ENCODE measurements at regions not wholly inside any gene's neighbourhood (a gene's known extent, or its start where the extent isn't known, plus 50 kb on each side); places are given as distances from the start of the nearest gene placed in this dataset.

DNA sequence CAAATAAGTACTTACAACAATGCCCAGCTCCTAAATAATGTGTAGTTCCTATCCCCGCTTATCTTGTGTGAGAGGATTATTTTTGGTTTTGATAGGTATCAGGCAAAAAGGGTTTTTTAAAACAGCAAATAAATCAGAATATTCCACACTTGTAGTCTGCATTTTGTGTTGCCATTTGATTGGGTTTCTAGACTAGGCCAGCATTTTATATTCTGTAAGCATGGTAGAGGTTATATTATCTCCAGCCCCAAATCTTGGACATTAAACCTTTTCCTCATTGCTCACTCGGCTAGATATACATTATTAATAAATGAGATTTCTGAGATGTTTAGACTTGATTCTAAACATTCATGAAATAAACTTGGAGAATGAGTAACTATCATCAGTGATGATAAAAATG is 165.7 kb upstream of the C1orf21 start:
- DNase-seq: no peak

DNA sequence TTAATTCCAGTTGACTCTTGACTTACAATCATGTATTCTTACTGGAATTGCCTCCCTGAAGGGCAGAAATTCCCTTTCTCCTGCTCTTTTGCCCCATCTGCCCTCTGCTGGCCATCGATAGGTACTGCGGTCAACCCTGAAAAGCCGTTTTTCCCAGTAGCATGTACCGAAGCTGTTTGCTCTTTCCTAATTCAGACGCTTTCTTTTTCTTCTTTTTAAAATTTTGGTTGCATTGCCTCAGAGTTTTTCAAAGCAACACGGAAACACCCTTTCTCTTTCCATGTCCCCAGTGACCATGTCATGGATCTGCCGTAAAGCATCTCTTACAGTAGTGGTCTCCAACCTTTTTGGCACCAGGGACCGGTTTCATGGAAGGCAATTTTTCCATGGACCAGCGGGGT is 164.2 kb upstream of the C1orf21 start:
- DNase-seq: peak in 1 of 2 experiments; percentile 28

DNA sequence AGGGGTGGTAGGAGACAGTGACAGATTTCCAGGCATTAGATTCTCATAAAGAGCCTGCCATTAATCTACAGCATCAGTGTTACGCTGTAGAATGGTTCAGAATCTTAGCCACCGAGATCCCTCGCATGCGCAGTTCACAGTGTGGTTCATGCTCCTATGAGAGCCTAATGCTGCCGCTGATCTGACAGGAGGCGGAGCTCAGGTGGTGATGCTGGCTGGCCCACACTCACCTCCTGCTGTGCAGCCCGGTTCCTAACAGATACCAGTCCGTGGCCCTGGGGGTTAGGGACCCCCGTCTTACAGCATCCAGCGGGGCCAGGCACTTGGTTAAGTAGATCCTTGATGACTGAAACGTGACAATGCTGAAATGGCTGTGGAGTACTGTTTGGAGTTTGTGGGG is 163.6 kb upstream of the C1orf21 start:
- no peak for DNase-seq

DNA sequence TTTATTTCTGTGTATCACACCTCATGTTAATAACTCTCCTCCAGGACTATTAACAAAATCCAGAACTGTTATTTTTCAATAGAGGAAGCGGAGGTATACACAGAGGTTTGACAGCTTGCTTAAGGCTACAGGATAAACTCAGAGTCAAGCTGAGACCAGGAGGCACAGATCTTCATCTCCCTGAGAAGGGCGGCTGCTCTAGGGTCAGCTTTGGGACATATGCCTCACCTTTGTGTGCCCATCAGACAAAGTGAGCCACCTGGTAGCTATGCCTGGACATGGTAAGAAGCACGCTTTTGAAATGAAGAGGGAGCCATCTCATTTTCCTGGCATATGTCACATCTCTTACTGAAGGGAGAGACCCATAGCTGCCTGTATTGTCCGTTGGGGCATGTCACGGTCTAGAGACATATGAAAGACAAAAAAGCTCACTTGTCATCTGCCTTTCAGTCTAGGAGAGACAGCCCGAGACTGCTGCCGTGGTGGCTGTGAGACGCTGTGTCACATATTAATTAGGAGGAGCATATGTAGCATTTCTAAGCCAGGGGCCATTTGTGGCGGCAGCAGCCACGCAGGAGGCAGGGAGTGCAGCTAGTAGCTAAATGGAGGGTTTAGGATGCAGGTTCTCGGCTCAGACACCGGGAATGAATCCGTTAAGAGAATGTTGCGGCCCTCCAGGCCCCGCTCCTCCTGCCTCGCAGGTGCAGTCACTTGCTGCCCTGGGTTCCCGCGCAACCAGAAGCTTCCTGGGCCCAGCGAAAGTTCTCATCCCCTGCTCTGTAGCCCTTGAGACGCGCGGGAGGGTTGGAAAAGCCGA is 161.3 kb upstream of the C1orf21 start:
- no peak for DNase-seq

DNA sequence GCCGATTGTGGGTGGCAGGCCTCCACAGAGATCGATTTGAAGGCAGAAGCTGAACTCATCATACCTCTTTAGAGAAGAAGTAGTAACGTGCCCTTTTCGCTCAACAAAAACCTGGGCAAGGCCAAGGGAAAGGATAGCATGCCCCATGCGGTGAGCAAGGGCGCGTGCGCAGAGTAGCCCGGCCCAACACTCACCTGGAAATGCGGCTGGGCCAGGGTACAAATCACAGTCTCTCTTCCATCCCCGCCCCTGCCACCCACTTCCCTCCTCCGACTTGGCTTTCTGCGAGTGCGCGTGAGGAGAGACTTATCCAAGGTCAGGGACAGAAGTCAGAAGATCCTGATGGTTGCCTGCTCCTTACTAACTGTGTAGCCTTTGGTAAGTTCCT is 160.7 kb upstream of the C1orf21 start:
- no peak for DNase-seq

DNA sequence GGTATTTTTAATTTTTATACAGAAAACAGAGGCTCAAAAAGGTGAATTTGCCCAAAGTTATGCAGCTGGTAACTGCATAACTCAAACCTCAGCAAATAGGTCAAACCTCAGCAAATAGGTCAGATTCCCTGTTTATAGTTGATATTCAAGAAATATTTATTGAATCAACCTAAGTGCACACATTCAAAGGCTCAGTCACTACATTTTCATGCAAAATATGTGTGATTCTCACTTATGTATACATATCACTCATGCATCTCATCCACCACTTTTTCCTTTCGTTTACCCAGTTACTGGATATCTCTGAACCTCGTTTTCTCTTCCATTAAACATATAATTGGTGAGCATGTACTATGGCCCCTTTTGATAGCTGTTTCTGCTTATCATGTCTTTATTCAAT is 158.3 kb upstream of the C1orf21 start:
- DNase-seq: no peak

DNA sequence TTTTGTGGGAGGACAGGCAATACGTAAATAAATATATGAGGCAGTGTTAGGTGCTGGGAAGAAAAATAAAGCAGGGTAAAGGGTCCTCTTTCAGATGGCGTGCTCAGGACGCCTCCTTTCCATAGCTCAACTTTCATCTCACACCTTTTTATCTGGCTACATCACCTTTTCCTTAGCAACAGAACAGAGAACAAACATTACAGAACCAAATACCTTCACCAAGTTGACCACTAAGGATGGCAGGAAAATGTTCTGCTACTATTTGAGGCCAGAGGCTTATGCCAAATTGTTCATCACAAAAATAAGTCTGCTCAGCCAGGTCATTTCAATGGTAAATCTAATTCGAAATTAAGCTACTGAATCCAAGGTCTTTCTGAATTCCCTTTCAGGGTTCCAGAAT is 149.2 kb upstream of the C1orf21 start:
- DNase-seq: no peak

DNA sequence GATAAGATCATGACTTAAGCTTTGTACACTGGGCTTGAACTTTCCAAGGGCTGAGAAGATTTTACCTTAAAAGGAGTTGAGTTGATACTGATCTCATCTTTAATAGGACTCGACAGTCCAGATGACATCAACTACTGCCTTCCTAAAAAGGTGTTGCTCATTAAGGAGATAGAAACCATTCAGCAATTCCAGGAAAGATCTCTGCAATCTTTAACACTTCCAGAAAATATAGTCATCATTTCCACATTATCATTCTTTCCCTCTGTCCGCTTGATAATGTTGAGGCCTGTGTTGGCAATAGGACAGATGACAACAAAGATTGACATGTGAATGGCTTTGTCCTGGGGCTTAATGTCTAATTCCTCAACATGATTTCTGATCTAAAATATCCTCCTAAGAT is 145.4 kb upstream of the C1orf21 start:
- DNase-seq: no peak

DNA sequence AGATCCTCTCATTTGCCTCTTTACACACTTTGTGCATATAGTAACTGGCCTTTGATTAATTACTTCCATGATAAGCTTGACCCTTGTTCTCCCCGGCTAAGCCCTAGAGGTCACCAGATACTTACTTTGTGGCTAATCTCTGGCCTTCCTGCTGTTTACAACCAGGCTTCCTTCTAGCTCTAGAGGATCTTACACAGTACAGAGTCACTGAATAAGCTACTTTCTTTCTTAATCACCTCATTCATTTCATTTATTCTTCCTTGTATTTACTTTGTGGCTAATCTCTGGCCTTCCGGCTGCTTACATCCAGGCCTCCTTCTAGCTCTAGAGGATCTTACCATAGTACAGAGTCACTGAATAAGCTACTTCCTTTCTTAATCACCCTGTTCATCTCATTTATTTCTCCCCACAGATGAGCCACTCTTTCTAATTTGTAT is 144.3 kb upstream of the C1orf21 start:
- no peak for DNase-seq

DNA sequence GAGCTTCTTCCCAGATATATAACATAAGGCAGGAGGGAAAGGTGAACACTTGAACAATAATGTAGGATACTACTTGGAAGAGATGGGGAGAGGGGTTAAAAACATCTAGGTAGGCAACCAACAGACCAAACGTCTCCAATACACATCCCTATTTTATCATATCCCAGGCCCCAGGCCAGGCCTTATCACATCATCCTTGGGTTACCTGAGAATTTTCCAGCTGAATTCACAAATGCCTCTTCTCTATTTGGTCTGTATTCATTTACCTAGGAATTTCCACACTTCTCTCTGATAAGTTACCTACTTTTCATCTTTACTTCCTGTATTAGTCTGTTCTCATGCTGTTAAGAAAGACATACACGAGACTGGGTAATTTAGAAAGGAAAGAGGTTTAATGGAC is 141.9 kb upstream of the C1orf21 start:
- DNase-seq: no peak

DNA sequence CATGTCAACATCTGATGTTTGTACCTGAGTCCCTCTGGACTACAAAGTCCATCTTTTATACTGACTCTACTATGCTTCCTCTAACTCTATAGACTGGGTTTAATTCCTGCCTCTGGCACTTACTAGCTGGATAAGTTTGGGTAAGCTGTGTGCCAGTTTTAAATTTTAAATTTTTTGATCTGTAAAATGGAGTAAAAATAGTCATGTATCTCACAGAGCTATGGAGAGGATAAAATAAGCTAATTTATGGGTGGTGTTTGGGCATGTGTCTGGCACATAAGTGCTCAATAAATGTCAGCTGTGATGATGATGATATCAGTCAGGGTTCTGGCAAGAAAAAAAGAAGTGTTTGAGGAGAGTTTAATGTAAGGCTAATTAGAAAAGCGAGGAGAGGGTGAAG is 139.2 kb upstream of the C1orf21 start:
- no peak for DNase-seq

DNA sequence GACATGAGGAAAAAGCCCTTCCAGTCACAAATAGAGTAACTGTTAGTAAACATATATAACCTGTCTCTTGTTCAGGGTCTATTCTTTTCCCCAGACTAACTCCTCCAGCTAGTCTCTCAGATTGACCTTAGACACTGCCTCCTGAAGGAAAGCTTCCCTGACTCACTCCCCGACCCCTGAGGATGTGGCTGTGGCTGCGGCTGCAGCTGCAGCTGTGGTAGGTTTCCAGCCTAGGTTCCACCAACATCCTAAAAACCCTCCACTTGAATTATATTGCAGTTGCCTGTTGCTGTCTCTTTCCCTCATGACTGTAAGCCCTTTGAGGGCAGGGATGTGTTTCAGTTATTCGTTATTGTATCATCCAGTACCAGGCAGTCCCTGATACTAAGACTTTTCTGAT is 132.9 kb upstream of the C1orf21 start:
- DNase-seq: no peak

DNA sequence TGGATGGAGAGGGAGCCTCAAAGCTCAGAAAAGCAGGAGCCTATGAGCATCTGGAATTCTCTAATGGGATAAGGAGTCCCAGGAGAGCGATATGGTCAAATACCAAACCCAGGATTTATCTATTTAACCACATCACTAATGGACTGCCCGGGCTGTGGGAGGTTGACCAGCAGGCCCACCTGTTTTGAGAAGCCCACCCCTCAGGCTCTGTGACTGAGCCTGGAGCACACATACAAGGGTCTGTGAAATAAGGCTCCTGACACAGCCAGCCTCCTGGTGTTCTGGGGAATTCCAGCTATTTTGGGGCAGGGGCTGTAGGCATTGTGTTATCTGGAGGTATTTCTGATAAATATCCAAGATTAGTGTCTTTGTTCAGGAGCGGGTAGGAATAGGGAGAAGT is 132.0 kb upstream of the C1orf21 start:
- no peak for DNase-seq

DNA sequence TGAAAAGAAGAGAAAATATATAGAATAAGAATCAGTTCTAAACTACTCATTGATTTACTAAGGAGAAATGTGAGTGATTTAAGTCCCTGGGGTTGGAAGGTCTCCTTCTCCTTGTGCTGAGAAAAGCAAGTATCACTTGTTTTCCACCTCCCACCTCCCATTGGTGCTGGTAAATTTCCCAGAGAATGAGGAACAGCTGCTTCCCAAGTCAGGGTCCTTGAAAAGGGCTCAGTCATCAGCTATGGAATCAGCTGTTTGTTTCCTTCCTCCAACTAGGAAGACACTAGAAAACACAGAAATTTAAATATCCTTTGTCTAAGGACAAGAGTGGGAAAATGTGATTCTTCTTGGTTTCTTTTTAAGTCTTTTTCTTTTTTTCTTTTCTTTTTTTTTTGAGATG is 131.3 kb upstream of the C1orf21 start:
- no peak for DNase-seq

DNA sequence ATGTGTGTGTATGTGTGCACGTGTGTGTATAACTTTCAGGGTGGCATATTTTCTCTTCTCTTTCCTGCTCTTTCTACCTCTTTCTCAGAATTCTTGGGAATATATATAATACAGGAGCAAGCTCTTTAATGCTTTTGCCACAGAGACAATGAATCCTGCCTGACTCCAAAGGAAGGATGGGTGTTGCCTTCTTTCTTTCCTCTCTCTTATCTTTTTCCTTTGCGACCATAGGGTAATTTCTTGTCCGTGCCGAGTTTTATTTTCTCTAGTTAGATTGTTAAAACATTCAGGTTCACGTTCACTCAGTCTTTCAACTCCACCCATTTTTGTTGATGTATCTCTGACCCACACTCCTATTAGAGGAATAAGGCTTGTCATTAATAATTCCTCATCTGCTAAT is 129.0 kb upstream of the C1orf21 start:
- DNase-seq: no peak

DNA sequence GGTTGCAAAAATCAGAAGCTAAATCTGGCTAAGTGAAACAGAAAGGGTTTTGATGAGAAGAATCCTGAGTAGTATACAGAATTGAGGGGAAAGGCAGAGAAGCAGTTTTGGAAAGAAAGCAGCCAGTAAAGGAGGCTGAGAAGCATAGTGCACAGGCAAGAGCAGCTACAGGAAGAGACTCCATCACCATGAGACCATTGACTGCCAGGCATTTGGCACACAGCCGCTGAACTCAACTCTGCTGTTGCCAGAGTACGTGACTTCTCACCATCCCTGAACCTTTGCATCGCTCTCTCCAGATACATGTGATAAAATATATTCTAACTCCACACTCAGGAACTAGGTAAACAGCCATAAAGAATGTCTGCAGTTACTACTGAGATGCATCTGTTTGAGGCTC is 128.3 kb upstream of the C1orf21 start:
- no peak for DNase-seq

DNA sequence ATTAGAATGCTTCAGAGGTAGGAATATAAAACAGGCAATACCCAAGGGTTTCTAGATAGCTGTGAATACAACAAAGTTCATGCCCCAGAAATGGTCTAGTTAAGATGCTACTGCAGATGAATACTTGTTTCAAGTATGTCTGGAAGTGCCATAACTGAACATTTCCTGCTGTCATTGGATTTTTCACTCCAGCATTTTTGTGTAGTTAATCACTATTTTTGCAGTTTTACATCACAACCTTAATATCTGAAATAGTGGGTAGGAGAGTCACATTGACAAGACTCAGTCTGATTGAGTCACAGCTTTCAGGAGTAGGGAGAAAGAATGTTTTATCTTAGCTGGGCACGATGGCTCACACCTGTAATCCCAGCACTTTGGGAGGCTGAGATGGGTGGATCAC is 126.4 kb upstream of the C1orf21 start:
- DNase-seq: no peak

DNA sequence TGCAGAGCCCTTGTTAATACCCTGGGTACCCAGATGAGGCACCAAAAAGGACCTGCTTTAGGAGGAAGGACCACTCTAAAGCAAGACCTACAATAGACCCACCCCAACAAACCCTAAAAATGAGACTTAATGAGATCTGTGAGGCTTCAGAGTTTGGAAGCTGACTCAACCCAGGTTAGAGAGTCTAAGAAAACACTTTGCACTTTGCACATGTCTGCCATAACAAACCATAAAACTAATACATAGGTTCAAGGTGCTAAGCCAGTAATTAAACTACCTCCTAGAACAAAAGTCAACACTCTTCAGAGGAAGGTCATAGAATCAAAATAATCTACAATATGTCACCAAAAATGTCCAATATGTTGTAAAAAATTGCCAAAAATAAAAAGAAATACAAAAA is 124.7 kb upstream of the C1orf21 start:
- no peak for DNase-seq

DNA sequence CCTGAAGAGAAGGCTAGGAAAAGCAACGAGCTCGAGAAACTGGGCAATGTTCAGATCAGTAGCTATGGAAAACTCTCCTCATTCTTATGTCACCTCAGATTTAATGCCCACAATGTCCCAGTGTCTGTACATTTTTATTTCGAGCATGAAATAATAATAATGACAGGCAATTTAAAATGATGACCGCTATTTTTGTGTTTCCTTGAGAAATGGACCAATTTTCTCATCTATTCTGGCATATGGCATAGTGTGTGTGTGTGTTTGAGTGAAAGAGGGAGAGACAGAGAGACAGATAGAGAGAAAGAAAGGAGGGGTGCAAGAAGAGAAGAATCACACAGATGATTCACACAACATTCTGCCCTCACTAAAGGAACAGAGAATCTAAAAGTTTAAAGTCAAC is 119.1 kb upstream of the C1orf21 start:
- no peak for DNase-seq

DNA sequence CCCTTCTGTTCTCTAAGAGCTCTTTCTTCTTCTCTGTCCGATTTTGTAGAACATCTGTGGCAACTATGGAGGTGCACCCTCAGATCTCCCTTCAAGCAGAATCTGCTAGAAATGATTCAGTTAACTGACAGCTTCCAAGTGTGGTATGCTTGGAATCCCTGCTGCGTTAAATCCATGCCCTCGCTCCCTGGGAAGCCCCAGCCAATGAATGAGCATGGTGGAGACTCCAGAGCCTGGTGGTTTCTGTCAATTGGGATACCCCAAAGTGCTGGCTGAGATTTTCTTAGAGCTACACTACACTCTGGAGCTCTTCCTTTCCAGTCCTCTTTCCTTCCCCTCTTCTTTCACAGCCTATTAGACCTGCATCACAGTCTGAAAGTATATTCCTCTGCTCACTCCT is 116.3 kb upstream of the C1orf21 start:
- no peak for DNase-seq

DNA sequence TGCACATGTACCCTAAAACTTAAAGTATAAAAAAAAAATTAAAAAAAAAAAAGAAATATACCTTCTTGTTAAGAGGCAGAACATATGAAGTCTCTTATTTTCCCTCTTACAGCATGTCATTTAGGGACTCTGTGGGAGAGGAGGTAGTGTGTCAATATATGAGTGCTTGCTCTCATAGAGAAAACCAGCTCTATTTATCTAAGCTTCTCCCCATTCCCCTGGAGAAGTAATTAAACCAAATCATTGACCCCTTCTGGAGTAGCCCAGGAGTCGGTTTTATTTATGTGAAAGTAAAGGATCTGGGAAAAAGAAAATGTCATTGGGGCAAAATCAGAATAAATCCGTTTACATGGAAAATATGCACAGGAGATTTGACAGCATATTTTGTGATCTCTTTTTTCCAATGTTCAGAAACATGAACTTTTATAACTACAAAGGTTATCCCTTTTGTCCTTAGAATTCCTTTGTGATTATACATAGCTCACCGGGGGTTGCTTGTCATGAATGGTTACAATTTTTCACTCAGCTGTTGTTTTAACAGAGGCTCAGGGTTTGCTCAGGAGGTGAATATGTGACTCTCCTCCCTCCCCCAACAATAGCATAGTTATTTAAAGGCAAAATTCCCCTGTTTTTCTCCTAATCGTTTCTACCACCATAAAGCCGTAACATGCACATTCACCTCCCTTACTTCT is 114.5 kb upstream of the C1orf21 start:
- DNase-seq: no peak

DNA sequence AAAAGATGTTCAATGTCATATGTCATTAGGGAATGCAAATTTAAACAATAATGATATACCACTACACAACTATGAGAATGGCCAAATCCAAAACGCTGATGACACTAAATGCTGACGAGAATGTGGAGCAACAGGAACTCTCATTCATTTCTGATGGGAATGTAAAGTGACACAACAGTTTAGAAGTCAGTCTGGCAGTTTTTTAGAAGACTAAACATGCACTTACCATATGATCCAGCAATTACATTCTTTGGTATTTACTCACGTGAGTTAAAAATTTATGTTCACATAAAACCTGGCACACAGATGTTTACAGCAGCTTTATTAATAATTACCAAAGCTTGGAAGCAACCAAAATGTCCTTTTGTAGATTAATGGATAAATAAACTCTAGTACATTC is 110.4 kb upstream of the C1orf21 start:
- no peak for DNase-seq

DNA sequence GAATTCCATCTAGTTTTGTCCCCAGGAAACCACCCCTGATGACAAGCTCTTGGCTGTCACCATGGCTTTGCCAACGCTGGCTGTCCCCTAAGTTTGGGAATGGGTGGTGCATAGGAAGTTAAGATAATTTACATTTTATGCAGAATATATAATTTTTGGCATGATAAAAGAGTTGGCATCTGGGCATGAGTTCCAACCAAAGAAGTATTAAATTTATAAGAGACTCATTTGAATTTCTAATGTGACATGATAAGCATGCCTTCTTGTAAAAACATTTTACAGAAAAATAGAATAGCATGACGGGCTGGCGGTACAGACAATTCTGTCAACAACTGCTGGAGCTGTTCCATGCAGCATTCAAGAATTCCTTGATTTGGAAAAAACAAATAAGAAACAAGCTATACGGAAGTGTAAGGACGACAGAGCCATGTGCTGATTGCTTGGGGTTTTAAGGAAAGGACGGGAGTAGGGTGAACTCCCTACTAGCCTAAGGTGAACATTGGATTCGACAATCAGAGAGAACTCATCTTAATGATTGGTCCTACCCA is 106.8 kb upstream of the C1orf21 start:
- no peak for DNase-seq

DNA sequence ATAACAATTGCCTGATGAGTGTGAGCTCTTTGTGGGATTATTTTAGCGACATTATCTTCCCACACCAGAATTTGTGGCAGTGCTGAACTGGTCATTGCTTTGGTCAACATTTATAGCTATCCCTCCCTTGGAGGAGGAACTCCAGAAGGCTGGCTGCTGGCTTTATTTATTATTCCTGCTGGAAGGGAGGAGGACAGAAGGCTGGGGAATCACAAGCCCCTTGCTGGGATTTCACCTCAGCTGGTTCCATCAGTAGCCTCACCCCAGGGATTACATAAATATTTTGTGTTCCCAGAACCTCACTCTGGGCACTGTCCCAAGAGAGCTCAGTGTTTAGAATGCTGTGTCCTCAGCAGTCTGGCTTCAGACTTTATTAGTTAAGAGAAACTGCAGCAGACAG is 102.8 kb upstream of the C1orf21 start:
- DNase-seq: no peak

DNA sequence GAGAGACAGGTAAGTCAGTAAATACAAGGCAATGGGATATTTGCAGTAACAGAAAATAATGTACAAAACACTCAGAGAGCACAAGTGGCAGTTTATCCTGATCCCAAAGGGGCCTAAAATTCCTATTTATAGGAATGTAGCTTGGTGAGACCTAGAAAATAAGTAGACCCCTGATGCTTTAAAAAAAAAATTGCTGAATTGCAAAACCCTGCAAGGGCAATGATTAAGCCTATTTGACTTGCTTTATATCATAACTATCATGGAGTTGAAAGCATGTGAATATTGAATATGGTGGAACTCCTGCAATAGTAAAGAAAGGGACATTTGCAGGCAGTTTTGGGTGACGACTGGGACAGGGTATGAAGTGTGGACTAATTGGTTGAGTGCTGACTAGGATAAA is 101.9 kb upstream of the C1orf21 start:
- DNase-seq: no peak

Measured in NCI-H187 (cell line).